ENCODE measurements at regions not wholly inside any gene's neighbourhood (a gene's known extent, or its start where the extent isn't known, plus 50 kb on each side); places are given as distances from the start of the nearest gene placed in this dataset.

GRCh38 chr20:22833851-22834250 lies 201.3 kb upstream of the SSTR4 start:
- H3K27ac ChIP-seq (ENCODE audit: low read depth, low read length): no peak overlapping the region
- no peaks in the 10 kb centered on the region for H3K27me3 ChIP-seq (ENCODE audit: control insufficient read depth in 3 of 3, insufficient read depth in 3 of 3, low read length in 3 of 3)
- H3K4me1 ChIP-seq (ENCODE audit: control insufficient read depth in 3 of 3, insufficient read depth in 3 of 3, low read length in 3 of 3): no peaks in the 10 kb centered on the region
- H3K9me3 ChIP-seq (ENCODE audit: control insufficient read depth in 3 of 3, low read length in 3 of 3): no peaks in the 10 kb centered on the region
- no peak overlapping the region for H3K4me3 ChIP-seq (ENCODE audit: low read length in 3 of 3)
- no peaks in the 10 kb centered on the region for H3K36me3 ChIP-seq (ENCODE audit: control insufficient read depth in 3 of 3, insufficient read depth in 3 of 3, low read length in 3 of 3)
- no peak overlapping the region for H3K9ac ChIP-seq (ENCODE audit: low read depth in 1 of 3, low read length in 3 of 3)

GRCh38 chr20:22834651-22835256 lies 200.4 kb upstream of the SSTR4 start:
- Histone ChIP-seq H3K9me3 (ENCODE audit: control insufficient read depth in 3 of 3, low read length in 3 of 3) (no peaks in the 10 kb centered on the region), H3K36me3 (ENCODE audit: control insufficient read depth in 3 of 3, insufficient read depth in 3 of 3, low read length in 3 of 3) (no peaks in the 10 kb centered on the region), H3K27ac (ENCODE audit: low read depth, low read length) (no peak overlapping the region), H3K27me3 (ENCODE audit: control insufficient read depth in 3 of 3, insufficient read depth in 3 of 3, low read length in 3 of 3) (no peaks in the 10 kb centered on the region), H3K9ac (ENCODE audit: low read depth in 1 of 3, low read length in 3 of 3) (no peak overlapping the region), H3K4me1 (ENCODE audit: control insufficient read depth in 3 of 3, insufficient read depth in 3 of 3, low read length in 3 of 3) (no peaks in the 10 kb centered on the region), H3K4me3 (ENCODE audit: low read length in 3 of 3) (no peak overlapping the region)

- H3K27me3 ChIP-seq (ENCODE audit: control insufficient read depth in 3 of 3, insufficient read depth in 3 of 3, low read length in 3 of 3): no peaks in the 10 kb centered on the region
- H3K36me3 ChIP-seq (ENCODE audit: control insufficient read depth in 3 of 3, insufficient read depth in 3 of 3, low read length in 3 of 3): no peaks in the 10 kb centered on the region
- no peak overlapping the region for H3K9ac ChIP-seq (ENCODE audit: low read depth in 1 of 3, low read length in 3 of 3)
- H3K9me3 ChIP-seq (ENCODE audit: control insufficient read depth in 3 of 3, low read length in 3 of 3): no peaks in the 10 kb centered on the region
- H3K4me1 ChIP-seq (ENCODE audit: control insufficient read depth in 3 of 3, insufficient read depth in 3 of 3, low read length in 3 of 3): no peaks in the 10 kb centered on the region
- H3K27ac ChIP-seq (ENCODE audit: low read depth, low read length): no peak overlapping the region
- H3K4me3 ChIP-seq (ENCODE audit: low read length in 3 of 3): no peak overlapping the region
Observed at GRCh38 chr20:22836211-22836610, 198.9 kb upstream of the SSTR4 start.

GRCh38 chr20:22836877-22837276 lies 198.2 kb upstream of the SSTR4 start:
- H3K4me1 ChIP-seq (ENCODE audit: control insufficient read depth in 3 of 3, insufficient read depth in 3 of 3, low read length in 3 of 3): no peaks in the 10 kb centered on the region
- no peak overlapping the region for H3K4me3 ChIP-seq (ENCODE audit: low read length in 3 of 3)
- no peaks in the 10 kb centered on the region for H3K27me3 ChIP-seq (ENCODE audit: control insufficient read depth in 3 of 3, insufficient read depth in 3 of 3, low read length in 3 of 3)
- no peaks in the 10 kb centered on the region for H3K9me3 ChIP-seq (ENCODE audit: control insufficient read depth in 3 of 3, low read length in 3 of 3)
- no peaks in the 10 kb centered on the region for H3K36me3 ChIP-seq (ENCODE audit: control insufficient read depth in 3 of 3, insufficient read depth in 3 of 3, low read length in 3 of 3)
- no peak overlapping the region for H3K27ac ChIP-seq (ENCODE audit: low read depth, low read length)
- H3K9ac ChIP-seq (ENCODE audit: low read depth in 1 of 3, low read length in 3 of 3): no peak overlapping the region

GRCh38 chr20:22838001-22838400 lies 197.1 kb upstream of the SSTR4 start:
- H3K4me1 ChIP-seq (ENCODE audit: control insufficient read depth in 3 of 3, insufficient read depth in 3 of 3, low read length in 3 of 3): no peaks in the 10 kb centered on the region
- no peak overlapping the region for H3K27ac ChIP-seq (ENCODE audit: low read depth, low read length)
- no peak overlapping the region for H3K9ac ChIP-seq (ENCODE audit: low read depth in 1 of 3, low read length in 3 of 3)
- H3K36me3 ChIP-seq (ENCODE audit: control insufficient read depth in 3 of 3, insufficient read depth in 3 of 3, low read length in 3 of 3): no peaks in the 10 kb centered on the region
- H3K4me3 ChIP-seq (ENCODE audit: low read length in 3 of 3): no peak overlapping the region
- H3K27me3 ChIP-seq (ENCODE audit: control insufficient read depth in 3 of 3, insufficient read depth in 3 of 3, low read length in 3 of 3): no peaks in the 10 kb centered on the region
- no peaks in the 10 kb centered on the region for H3K9me3 ChIP-seq (ENCODE audit: control insufficient read depth in 3 of 3, low read length in 3 of 3)

- Histone ChIP-seq H3K9ac (ENCODE audit: low read depth in 1 of 3, low read length in 3 of 3) (no peak overlapping the region), H3K36me3 (ENCODE audit: control insufficient read depth in 3 of 3, insufficient read depth in 3 of 3, low read length in 3 of 3) (no peaks in the 10 kb centered on the region), H3K27me3 (ENCODE audit: control insufficient read depth in 3 of 3, insufficient read depth in 3 of 3, low read length in 3 of 3) (no peaks in the 10 kb centered on the region), H3K27ac (ENCODE audit: low read depth, low read length) (no peak overlapping the region), H3K9me3 (ENCODE audit: control insufficient read depth in 3 of 3, low read length in 3 of 3) (no peaks in the 10 kb centered on the region), H3K4me1 (ENCODE audit: control insufficient read depth in 3 of 3, insufficient read depth in 3 of 3, low read length in 3 of 3) (no peaks in the 10 kb centered on the region), H3K4me3 (ENCODE audit: low read length in 3 of 3) (no peak overlapping the region)
Observed at GRCh38 chr20:22841846-22842245, 193.3 kb upstream of the SSTR4 start.

GRCh38 chr20:22842793-22843192 lies 192.3 kb upstream of the SSTR4 start:
- no peaks in the 10 kb centered on the region for H3K9me3 ChIP-seq (ENCODE audit: control insufficient read depth in 3 of 3, low read length in 3 of 3)
- no peaks in the 10 kb centered on the region for H3K4me1 ChIP-seq (ENCODE audit: control insufficient read depth in 3 of 3, insufficient read depth in 3 of 3, low read length in 3 of 3)
- no peaks in the 10 kb centered on the region for H3K27me3 ChIP-seq (ENCODE audit: control insufficient read depth in 3 of 3, insufficient read depth in 3 of 3, low read length in 3 of 3)
- no peak overlapping the region for H3K9ac ChIP-seq (ENCODE audit: low read depth in 1 of 3, low read length in 3 of 3)
- no peak overlapping the region for H3K27ac ChIP-seq (ENCODE audit: low read depth, low read length)
- no peaks in the 10 kb centered on the region for H3K36me3 ChIP-seq (ENCODE audit: control insufficient read depth in 3 of 3, insufficient read depth in 3 of 3, low read length in 3 of 3)
- no peak overlapping the region for H3K4me3 ChIP-seq (ENCODE audit: low read length in 3 of 3)

GRCh38 chr20:22844959-22845358 lies 190.2 kb upstream of the SSTR4 start:
- Histone ChIP-seq H3K4me1 (ENCODE audit: control insufficient read depth in 3 of 3, insufficient read depth in 3 of 3, low read length in 3 of 3) (no peaks in the 10 kb centered on the region), H3K9me3 (ENCODE audit: control insufficient read depth in 3 of 3, low read length in 3 of 3) (peaks cover 0 to 2% (median 0%) of the 10 kb centered on the region in 3 donors), H3K27me3 (ENCODE audit: control insufficient read depth in 3 of 3, insufficient read depth in 3 of 3, low read length in 3 of 3) (no peaks in the 10 kb centered on the region), H3K9ac (ENCODE audit: low read depth in 1 of 3, low read length in 3 of 3) (no peak overlapping the region), H3K36me3 (ENCODE audit: control insufficient read depth in 3 of 3, insufficient read depth in 3 of 3, low read length in 3 of 3) (no peaks in the 10 kb centered on the region), H3K27ac (ENCODE audit: low read depth, low read length) (no peak overlapping the region), H3K4me3 (ENCODE audit: low read length in 3 of 3) (no peak overlapping the region)

GRCh38 chr20:22846863-22847262 lies 188.2 kb upstream of the SSTR4 start:
- H3K27me3 ChIP-seq (ENCODE audit: control insufficient read depth in 3 of 3, insufficient read depth in 3 of 3, low read length in 3 of 3): no peaks in the 10 kb centered on the region
- no peak overlapping the region for H3K27ac ChIP-seq (ENCODE audit: low read depth, low read length)
- H3K4me3 ChIP-seq (ENCODE audit: low read length in 3 of 3): no peak overlapping the region
- no peaks in the 10 kb centered on the region for H3K36me3 ChIP-seq (ENCODE audit: control insufficient read depth in 3 of 3, insufficient read depth in 3 of 3, low read length in 3 of 3)
- peaks cover 0 to 2% (median 0%) of the 10 kb centered on the region in 3 donors for H3K9me3 ChIP-seq (ENCODE audit: control insufficient read depth in 3 of 3, low read length in 3 of 3)
- no peak overlapping the region for H3K9ac ChIP-seq (ENCODE audit: low read depth in 1 of 3, low read length in 3 of 3)
- no peaks in the 10 kb centered on the region for H3K4me1 ChIP-seq (ENCODE audit: control insufficient read depth in 3 of 3, insufficient read depth in 3 of 3, low read length in 3 of 3)

- Histone ChIP-seq H3K36me3 (ENCODE audit: control insufficient read depth in 3 of 3, insufficient read depth in 3 of 3, low read length in 3 of 3) (no peaks in the 10 kb centered on the region), H3K9me3 (ENCODE audit: control insufficient read depth in 3 of 3, low read length in 3 of 3) (peaks cover 0 to 2% (median 0%) of the 10 kb centered on the region in 3 donors), H3K4me3 (ENCODE audit: low read length in 3 of 3) (no peak overlapping the region), H3K27me3 (ENCODE audit: control insufficient read depth in 3 of 3, insufficient read depth in 3 of 3, low read length in 3 of 3) (no peaks in the 10 kb centered on the region), H3K4me1 (ENCODE audit: control insufficient read depth in 3 of 3, insufficient read depth in 3 of 3, low read length in 3 of 3) (no peaks in the 10 kb centered on the region), H3K9ac (ENCODE audit: low read depth in 1 of 3, low read length in 3 of 3) (no peak overlapping the region), H3K27ac (ENCODE audit: low read depth, low read length) (no peak overlapping the region)
Observed at GRCh38 chr20:22848364-22848763, 186.7 kb upstream of the SSTR4 start.

Measured in skeletal muscle tissue (tissue), 3 donors.